Progenitor cell of endocrine pancreas (in vitro differentiated cells): ENCODE measurements at regions not wholly inside any gene's neighbourhood (a gene's known extent, or its start where the extent isn't known, plus 50 kb on each side); places are given as distances from the start of the nearest gene placed in this dataset.

Source experiments
- DNase-seq: peaks from one replicate; pipeline ENCODE4 v3.0.0; 2021; ENCODE audit warnings: low spot score; ENCODE audit not compliant: unreplicated experiment
- H3K27ac Mint-ChIP-seq: 2 replicates; pipeline ENCODE4 v1.8.0; 2021; ENCODE audit warnings: mild to moderate bottlenecking, moderate library complexity, mixed read lengths
- H3K27me3 Mint-ChIP-seq: 2 replicates; pipeline ENCODE4 v1.8.0; 2021; ENCODE audit warnings: mixed read lengths
- H3K36me3 Mint-ChIP-seq: 2 replicates; pipeline ENCODE4 v1.8.0; 2022; ENCODE audit warnings: mixed read lengths; ENCODE audit not compliant: insufficient read depth
- H3K4me1 Mint-ChIP-seq: 2 replicates; pipeline ENCODE4 v1.8.0; 2021; ENCODE audit warnings: low read depth, mixed read lengths
- H3K4me3 Mint-ChIP-seq: 2 replicates; pipeline ENCODE4 v1.8.0; 2021; ENCODE audit warnings: low read depth, mild to moderate bottlenecking, moderate library complexity, mixed read lengths
- H3K9me3 Mint-ChIP-seq: 2 replicates; pipeline ENCODE4 v1.8.0; 2021; ENCODE audit warnings: low read depth, mixed read lengths
- TF ChIP-seq, protein P1 (sequence below): fragments of 200-600 bp; sonication (generic); IDR thresholded peaks from one replicate; pipeline ENCODE4 v1.5.0; 2021; ENCODE audit warnings: antibody characterized with exemption, mild to moderate bottlenecking; ENCODE audit not compliant: unreplicated experiment

DNA sequence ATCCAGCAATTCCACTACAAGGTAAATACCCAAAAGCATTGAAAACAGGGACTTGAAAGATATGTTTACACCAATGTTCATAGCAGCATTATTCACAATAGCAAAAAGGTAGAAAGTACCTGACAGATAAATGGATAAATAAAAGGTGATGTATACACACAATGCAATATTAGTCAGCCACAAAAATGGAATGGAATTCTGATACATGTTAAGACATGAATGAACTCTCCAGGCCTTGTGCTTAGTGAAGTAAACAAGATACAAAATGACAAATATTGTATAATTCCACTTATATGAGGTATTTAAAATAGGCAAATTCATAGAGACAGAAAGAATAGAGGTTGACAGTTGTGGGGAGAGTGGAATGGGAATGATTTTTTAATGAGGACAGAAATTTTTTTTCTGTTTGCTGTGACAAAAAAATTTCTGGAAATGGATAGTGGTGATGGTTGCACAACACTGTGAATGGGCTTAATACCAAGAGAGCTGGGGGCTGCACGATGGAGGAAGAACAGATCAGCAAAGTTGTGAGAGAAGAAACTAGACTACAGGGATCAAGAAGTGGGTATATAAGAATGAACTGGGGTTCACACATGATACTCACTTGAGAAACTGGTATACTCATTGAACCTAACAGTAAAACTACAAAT lies 137.2 kb downstream of the MZT1 start:
- no peaks in the 10 kb centered on the region for H3K27me3 Mint-ChIP-seq
- no peak for DNase-seq
- no peak overlapping the region for H3K27ac Mint-ChIP-seq
- H3K36me3 Mint-ChIP-seq, result no peaks in the 10 kb centered on the region
- no peaks in the 10 kb centered on the region for H3K9me3 Mint-ChIP-seq
- TF ChIP-seq, protein P1, sequence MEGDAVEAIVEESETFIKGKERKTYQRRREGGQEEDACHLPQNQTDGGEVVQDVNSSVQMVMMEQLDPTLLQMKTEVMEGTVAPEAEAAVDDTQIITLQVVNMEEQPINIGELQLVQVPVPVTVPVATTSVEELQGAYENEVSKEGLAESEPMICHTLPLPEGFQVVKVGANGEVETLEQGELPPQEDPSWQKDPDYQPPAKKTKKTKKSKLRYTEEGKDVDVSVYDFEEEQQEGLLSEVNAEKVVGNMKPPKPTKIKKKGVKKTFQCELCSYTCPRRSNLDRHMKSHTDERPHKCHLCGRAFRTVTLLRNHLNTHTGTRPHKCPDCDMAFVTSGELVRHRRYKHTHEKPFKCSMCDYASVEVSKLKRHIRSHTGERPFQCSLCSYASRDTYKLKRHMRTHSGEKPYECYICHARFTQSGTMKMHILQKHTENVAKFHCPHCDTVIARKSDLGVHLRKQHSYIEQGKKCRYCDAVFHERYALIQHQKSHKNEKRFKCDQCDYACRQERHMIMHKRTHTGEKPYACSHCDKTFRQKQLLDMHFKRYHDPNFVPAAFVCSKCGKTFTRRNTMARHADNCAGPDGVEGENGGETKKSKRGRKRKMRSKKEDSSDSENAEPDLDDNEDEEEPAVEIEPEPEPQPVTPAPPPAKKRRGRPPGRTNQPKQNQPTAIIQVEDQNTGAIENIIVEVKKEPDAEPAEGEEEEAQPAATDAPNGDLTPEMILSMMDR, result no peak
- H3K4me1 Mint-ChIP-seq, result no peaks in the 10 kb centered on the region
- H3K4me3 Mint-ChIP-seq, result no peak overlapping the region

DNA sequence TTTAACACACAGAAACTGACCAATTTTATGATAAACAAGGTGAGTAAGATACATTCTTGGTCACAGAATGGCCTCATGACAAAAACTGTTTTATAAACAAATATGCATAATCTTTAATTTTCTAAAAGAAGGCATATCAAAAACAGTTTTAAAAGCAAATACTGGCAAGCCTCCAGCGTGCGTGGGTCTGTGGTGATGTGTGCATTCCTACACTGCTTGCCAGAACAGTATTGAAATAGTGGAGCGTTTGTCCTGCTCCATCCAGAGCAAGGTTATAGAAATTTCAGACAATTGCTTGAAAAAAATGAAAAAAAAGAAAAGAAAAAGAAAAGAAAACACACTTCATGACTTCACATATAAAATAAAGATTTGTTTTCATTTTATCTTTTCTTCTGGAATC lies 140.9 kb downstream of the MZT1 start:
- Mint-ChIP-seq H3K4me1 (no peaks in the 10 kb centered on the region), H3K9me3 (no peaks in the 10 kb centered on the region), H3K27ac (no peak overlapping the region), H3K27me3 (no peaks in the 10 kb centered on the region), H3K4me3 (no peak overlapping the region), H3K36me3 (no peaks in the 10 kb centered on the region)
- TF ChIP-seq, protein P1, result no peak
- DNase-seq, result no peak

DNA sequence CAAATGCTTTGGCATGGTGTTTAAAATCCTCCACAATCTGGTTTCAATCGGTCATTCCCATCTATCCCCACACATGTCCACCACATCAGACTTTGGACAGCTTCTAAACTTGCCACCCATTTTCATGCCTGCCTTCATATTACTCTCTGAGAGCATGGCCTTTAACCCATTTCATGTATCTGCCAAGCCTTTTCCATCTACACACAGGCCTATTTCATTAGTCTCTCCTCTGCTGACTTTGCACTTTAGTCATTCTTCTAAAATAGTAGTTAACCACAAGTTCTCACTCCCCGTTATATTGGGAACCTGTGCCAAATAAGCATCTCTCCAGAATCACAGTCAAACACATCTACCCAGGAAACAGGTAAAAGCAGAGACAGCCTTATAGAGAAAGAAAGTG lies 142.2 kb downstream of the MZT1 start:
- TF ChIP-seq, protein P1, result no peak
- Mint-ChIP-seq H3K4me1 (no peaks in the 10 kb centered on the region), H3K4me3 (no peak overlapping the region), H3K9me3 (no peaks in the 10 kb centered on the region), H3K27me3 (no peaks in the 10 kb centered on the region), H3K27ac (no peak overlapping the region), H3K36me3 (no peaks in the 10 kb centered on the region)
- DNase-seq, result no peak

DNA sequence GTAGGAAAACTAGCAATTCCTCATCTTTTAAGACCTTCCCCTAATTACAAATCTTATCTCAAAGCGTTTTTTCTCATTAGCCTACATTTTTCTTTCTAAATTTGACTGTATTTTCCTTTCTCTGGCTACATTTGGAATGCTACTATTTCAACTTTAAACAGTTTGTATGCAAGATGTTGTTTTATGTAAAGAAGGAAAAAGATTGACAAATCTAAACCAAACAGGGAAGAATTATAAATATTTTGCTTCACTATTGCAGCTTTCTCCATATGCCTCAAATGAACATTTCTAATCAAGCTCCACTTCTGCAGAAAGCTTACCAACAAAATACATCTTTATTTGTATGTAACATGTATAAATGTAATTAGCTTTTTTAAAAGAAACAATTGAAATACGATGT lies 156.2 kb downstream of the MZT1 start:
- TF ChIP-seq, protein P1, result no peak
- H3K4me3 Mint-ChIP-seq, result no peak overlapping the region
- H3K27ac Mint-ChIP-seq, result no peak overlapping the region
- DNase-seq, result no peak
- no peaks in the 10 kb centered on the region for H3K27me3 Mint-ChIP-seq
- H3K36me3 Mint-ChIP-seq, result no peaks in the 10 kb centered on the region
- peaks cover 2% of the 10 kb centered on the region for H3K4me1 Mint-ChIP-seq
- peaks cover 5% of the 10 kb centered on the region for H3K9me3 Mint-ChIP-seq

DNA sequence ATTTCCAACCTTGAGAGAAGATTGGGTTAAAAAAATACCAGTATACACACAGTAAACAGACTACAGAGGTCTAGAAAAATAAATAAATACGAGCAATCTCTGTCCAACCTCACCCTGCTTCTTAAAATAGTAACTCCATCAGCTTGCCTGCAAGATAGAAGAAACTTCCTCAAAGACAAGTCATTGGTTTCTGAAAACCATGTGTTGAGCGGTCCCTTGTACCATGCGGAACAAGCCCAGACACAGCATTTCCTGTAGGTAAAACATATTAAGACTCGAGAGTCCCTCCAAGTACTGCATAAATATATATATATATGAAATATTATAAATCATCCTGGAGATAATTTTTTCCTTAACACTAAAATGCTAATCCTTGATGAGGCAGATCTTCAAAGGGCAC lies 157.4 kb downstream of the MZT1 start:
- Mint-ChIP-seq H3K4me3 (no peak overlapping the region), H3K4me1 (peaks cover 2% of the 10 kb centered on the region), H3K9me3 (no peaks in the 10 kb centered on the region), H3K36me3 (no peaks in the 10 kb centered on the region), H3K27ac (no peak overlapping the region), H3K27me3 (no peaks in the 10 kb centered on the region)
- TF ChIP-seq, protein P1, result no peak
- no peak for DNase-seq
